Endodermal cell (in vitro differentiated cells): ENCODE measurements at regions not wholly inside any gene's neighbourhood (a gene's known extent, or its start where the extent isn't known, plus 50 kb on each side); places are given as distances from the start of the nearest gene placed in this dataset.
A peak's percentile ranks its signal among the peaks of the same experiment; 100 is the strongest.

Source experiments
- DNase-seq: peaks from one replicate; pipeline ENCODE4 v3.0.0-alpha.2; 2017
- H3K27ac ChIP-seq: 2 replicates; pipeline ENCODE4 v1.5.1; 2013; ENCODE audit warnings: mild to moderate bottlenecking, low read depth, low read length, moderate library complexity
- H3K27me3 ChIP-seq: 2 replicates; pipeline ENCODE4 v1.6.1; 2013; ENCODE audit warnings: mild to moderate bottlenecking, low read length, moderate library complexity; ENCODE audit not compliant: insufficient read depth, control insufficient read depth, poor library complexity, severe bottlenecking
- H3K36me3 ChIP-seq: 2 replicates; pipeline ENCODE4 v1.7.0; 2013; ENCODE audit warnings: mild to moderate bottlenecking, low read length, moderate library complexity; ENCODE audit not compliant: control insufficient read depth, insufficient read depth
- H3K4me1 ChIP-seq: one replicate; pipeline ENCODE4 v1.7.0; 2013; ENCODE audit warnings: low read length; ENCODE audit not compliant: control insufficient read depth, insufficient read depth
- H3K4me3 ChIP-seq: 2 replicates; pipeline ENCODE4 v1.5.1; 2013; ENCODE audit warnings: mild to moderate bottlenecking, low read length, moderate library complexity
- H3K9ac ChIP-seq: 2 replicates; pipeline ENCODE4 v1.6.1; 2013; ENCODE audit warnings: mild to moderate bottlenecking, low read length, moderate library complexity; ENCODE audit not compliant: poor library complexity, severe bottlenecking; ENCODE audit errors: extremely low read depth
- H3K9me3 ChIP-seq: 2 replicates; pipeline ENCODE4 v1.6.1; 2013; ENCODE audit warnings: mild to moderate bottlenecking, low read length, moderate library complexity; ENCODE audit not compliant: control insufficient read depth
- H3K27ac Mint-ChIP-seq: 2 replicates; pipeline ENCODE4 v1.8.0; 2020; ENCODE audit warnings: mixed read lengths
- H3K27me3 Mint-ChIP-seq: 2 replicates; pipeline ENCODE4 v1.8.0; 2021; ENCODE audit warnings: mild to moderate bottlenecking, mixed read lengths; ENCODE audit not compliant: insufficient read depth
- H3K36me3 Mint-ChIP-seq: 2 replicates; pipeline ENCODE4 v1.8.0; 2020; ENCODE audit warnings: low read depth, mixed read lengths
- H3K4me1 Mint-ChIP-seq: 2 replicates; pipeline ENCODE4 v1.8.0; 2020; ENCODE audit warnings: mixed read lengths
- H3K4me3 Mint-ChIP-seq: 2 replicates; pipeline ENCODE4 v1.8.0; 2020; ENCODE audit warnings: mild to moderate bottlenecking, moderate library complexity, mixed read lengths
- H3K9me3 Mint-ChIP-seq: 2 replicates; pipeline ENCODE4 v1.8.0; 2020; ENCODE audit warnings: mild to moderate bottlenecking, mixed read lengths
- WGBS, 2 experiments: methylation state at CpG; one replicate each; pipeline versions ENCODE4 v1.1.5 to v1.1.7; 2013; ENCODE audit warnings: missing lambda C conversion rate in 2 of 2, mixed read lengths in 1 of 2; ENCODE audit not compliant: insufficient coverage in 1 of 2, insufficient read length in 1 of 2; 5-methylcytosine and 5-hydroxymethylcytosine counted together
- TF ChIP-seq, protein P1 (sequence below): fragments of 200-600 bp; sonication (generic); conservative IDR thresholded peaks from 2 replicates; pipeline ENCODE4 v1.5.0; 2021; ENCODE audit warnings: antibody characterized with exemption, mild to moderate bottlenecking

DNA sequence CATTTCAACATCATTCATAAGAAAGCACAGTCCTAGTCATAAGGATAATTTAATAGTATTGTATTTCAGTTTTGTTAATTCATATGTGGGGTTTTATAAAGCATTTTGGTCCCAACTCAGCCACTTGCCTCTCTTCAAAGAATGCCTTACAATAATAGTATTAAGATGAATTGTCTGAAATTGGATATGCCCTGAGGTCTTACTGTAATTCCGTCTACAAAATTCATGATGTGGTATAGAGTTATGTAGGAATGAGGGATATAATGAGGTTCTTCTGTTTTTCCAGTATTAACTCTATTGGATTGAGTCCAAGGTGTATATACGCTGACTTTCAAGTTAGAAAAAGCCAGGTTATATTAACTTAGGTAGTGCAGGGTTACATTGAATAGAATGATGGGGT is 177.0 kb downstream of the GOLIM4 start:
- Mint-ChIP-seq H3K4me1 (peaks cover 2% of the 10 kb centered on the region), H3K27ac (no peak overlapping the region), H3K4me3 (no peak overlapping the region), H3K36me3 (no peaks in the 10 kb centered on the region), H3K27me3 (no peaks in the 10 kb centered on the region), H3K9me3 (no peaks in the 10 kb centered on the region)
- no peak overlapping the region for H3K27ac ChIP-seq
- no peak for DNase-seq
- 91 to 94% methylated on average over 2 of the region's 2 CpGs for WGBS, 2 experiments
- no peak overlapping the region for H3K4me3 ChIP-seq
- no peaks in the 10 kb centered on the region for H3K9me3 ChIP-seq
- no peak overlapping the region for H3K9ac ChIP-seq
- no peaks in the 10 kb centered on the region for H3K27me3 ChIP-seq
- no peaks in the 10 kb centered on the region for H3K36me3 ChIP-seq
- no peaks in the 10 kb centered on the region for H3K4me1 ChIP-seq
- TF ChIP-seq, protein P1, sequence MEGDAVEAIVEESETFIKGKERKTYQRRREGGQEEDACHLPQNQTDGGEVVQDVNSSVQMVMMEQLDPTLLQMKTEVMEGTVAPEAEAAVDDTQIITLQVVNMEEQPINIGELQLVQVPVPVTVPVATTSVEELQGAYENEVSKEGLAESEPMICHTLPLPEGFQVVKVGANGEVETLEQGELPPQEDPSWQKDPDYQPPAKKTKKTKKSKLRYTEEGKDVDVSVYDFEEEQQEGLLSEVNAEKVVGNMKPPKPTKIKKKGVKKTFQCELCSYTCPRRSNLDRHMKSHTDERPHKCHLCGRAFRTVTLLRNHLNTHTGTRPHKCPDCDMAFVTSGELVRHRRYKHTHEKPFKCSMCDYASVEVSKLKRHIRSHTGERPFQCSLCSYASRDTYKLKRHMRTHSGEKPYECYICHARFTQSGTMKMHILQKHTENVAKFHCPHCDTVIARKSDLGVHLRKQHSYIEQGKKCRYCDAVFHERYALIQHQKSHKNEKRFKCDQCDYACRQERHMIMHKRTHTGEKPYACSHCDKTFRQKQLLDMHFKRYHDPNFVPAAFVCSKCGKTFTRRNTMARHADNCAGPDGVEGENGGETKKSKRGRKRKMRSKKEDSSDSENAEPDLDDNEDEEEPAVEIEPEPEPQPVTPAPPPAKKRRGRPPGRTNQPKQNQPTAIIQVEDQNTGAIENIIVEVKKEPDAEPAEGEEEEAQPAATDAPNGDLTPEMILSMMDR: no peak

DNA sequence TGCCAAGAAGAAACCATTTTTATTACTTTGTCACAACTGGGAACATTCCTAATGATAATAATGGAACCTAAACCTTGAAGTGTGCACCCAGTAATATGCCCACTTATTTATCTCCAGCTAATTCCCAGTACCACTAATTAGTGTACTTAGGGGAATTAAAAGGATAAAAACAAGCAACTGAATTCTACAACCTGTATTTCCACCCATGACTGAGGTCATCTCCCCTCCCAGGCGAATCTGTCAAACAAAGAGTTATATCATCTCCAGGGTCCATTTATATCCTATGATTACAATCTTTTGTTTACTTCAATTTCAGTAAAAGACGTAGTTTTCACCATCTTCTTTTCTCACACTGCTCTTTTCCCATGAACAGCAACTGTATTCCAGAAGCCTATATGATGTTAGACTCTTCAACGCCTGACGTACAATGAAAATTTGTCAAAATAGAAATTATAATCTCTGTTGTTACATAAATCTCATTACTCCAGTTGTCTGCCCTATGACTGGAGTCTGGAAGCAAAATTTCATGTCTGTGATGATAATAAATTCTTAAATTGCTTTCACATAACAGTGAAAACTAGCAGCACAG is 177.6 kb downstream of the GOLIM4 start:
- no peaks in the 10 kb centered on the region for H3K36me3 Mint-ChIP-seq

DNA sequence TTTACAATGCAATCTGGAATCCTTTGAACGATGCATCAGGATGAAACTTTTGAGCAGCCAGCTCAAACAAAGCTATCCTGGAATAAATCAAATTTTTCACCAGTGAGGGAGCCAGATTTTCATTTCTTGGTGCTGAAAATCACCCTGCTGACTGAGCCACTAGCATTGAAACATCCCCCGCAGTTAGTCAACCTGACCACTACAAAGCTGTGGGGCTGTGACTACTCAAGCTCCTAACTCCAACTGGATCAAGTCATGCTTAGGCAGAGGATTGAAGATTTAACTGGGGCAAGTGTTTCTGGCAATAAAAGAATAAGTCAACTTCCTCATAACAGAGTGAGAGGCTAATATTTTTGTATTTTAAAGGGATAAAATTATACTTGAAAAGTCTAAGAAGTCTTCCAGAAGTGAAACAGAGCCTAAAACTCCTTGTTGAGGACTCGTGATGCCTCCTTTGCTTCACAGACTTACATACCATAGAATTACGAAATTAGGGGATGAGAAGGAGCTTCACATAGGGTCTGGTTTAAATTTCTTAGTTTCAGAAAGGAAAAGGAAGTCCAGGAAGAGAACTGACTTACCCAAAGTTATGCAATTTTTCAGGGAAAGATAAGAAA is 177.8 kb downstream of the SERPINI1 start:
- DNase-seq: peak; percentile 68
- H3K4me3 Mint-ChIP-seq: no peak overlapping the region
- Histone ChIP-seq H3K36me3 (no peaks in the 10 kb centered on the region), H3K4me1 (no peaks in the 10 kb centered on the region), H3K9me3 (no peaks in the 10 kb centered on the region), H3K9ac (no peak overlapping the region), H3K27me3 (peaks cover 15% of the 10 kb centered on the region), H3K4me3 (no peak overlapping the region), H3K27ac (no peak overlapping the region)
- WGBS, 2 experiments: 79 to 97% methylated on average over 2 to 4 of the region's 4 CpGs
- H3K27ac Mint-ChIP-seq: no peak overlapping the region
- H3K36me3 Mint-ChIP-seq: no peaks in the 10 kb centered on the region
- peaks cover 8% of the 10 kb centered on the region for H3K4me1 Mint-ChIP-seq
- H3K27me3 Mint-ChIP-seq: no peaks in the 10 kb centered on the region
- no peaks in the 10 kb centered on the region for H3K9me3 Mint-ChIP-seq
- TF ChIP-seq, protein P1: peak; percentile 62

More for the DNA sequence above, 177.6 kb downstream of the GOLIM4 start:
- Histone ChIP-seq H3K4me3 (no peak overlapping the region), H3K36me3 (no peaks in the 10 kb centered on the region), H3K27ac (no peak overlapping the region), H3K9ac (no peak overlapping the region), H3K4me1 (no peaks in the 10 kb centered on the region), H3K9me3 (no peaks in the 10 kb centered on the region), H3K27me3 (no peaks in the 10 kb centered on the region)
- Mint-ChIP-seq H3K27ac (no peak overlapping the region), H3K4me1 (peaks cover 2% of the 10 kb centered on the region), H3K4me3 (no peak overlapping the region), H3K9me3 (no peaks in the 10 kb centered on the region), H3K27me3 (no peaks in the 10 kb centered on the region)
- WGBS, 2 experiments: 83 to 93% methylated on average over 2 to 4 of the region's 4 CpGs
- no peak for DNase-seq
- TF ChIP-seq, protein P1: no peak
